Liver (tissue), 7 donors: ENCODE measurements at regions not wholly inside any gene's neighbourhood (a gene's known extent, or its start where the extent isn't known, plus 50 kb on each side); places are given as distances from the start of the nearest gene placed in this dataset.

Experiments
- DNase-seq: peaks from one replicate; pipeline ENCODE4 v3.0.0-alpha.2; 2017; ENCODE audit warnings: low spot score
- H3K27ac ChIP-seq, 2 donors: one replicate each; pipeline ENCODE4 v1.7.0; 2013; ENCODE audit warnings: inconsistent platforms in 2 of 2, low read length in 2 of 2, control low read depth in 1 of 2, low read depth in 1 of 2, mild to moderate bottlenecking in 1 of 2
- H3K27me3 ChIP-seq, 4 donors: one replicate each; pipeline versions ENCODE4 v1.6.1 to v1.7.0; 2013; ENCODE audit warnings: low read length in 3 of 4, inconsistent platforms in 1 of 4, mild to moderate bottlenecking in 1 of 4, moderate library complexity in 1 of 4; ENCODE audit not compliant: control insufficient read depth in 4 of 4, insufficient read depth in 4 of 4
- H3K36me3 ChIP-seq, 4 donors: one replicate each; pipeline versions ENCODE4 v1.6.1 to v1.7.0; 2013; ENCODE audit warnings: low read length in 3 of 4, mild to moderate bottlenecking in 3 of 4, low read depth in 1 of 4, moderate library complexity in 1 of 4; ENCODE audit not compliant: control insufficient read depth in 4 of 4, insufficient read depth in 3 of 4
- H3K4me1 ChIP-seq, 4 donors: one replicate each; pipeline versions ENCODE4 v1.6.1 to v1.7.0; 2013; ENCODE audit warnings: low read length in 3 of 4, mild to moderate bottlenecking in 3 of 4, moderate library complexity in 1 of 4; ENCODE audit not compliant: control insufficient read depth in 4 of 4, insufficient read depth in 4 of 4
- H3K4me3 ChIP-seq, 3 donors: one replicate each; pipeline versions ENCODE4 v1.6.1 to v1.7.0; 2013; ENCODE audit warnings: low read length in 3 of 3, control low read depth in 1 of 3, low read depth in 1 of 3, mild to moderate bottlenecking in 1 of 3
- H3K9ac ChIP-seq, 2 donors: one replicate each; pipeline ENCODE4 v1.7.0; 2013; ENCODE audit warnings: low read length in 2 of 2, mild to moderate bottlenecking in 2 of 2, moderate library complexity in 2 of 2, control low read depth in 1 of 2, low read depth in 1 of 2
- H3K9me3 ChIP-seq, 4 donors: one replicate each; pipeline versions ENCODE4 v1.6.1 to v1.7.0; 2013; ENCODE audit warnings: low read length in 3 of 4; ENCODE audit not compliant: control insufficient read depth in 4 of 4
- ATF3 ChIP-seq: IDR thresholded peaks from 2 replicates; pipeline ENCODE4 v1.6.1; 2016; ENCODE audit warnings: antibody characterized with exemption
- CTCF ChIP-seq: fragments of 150-350 bp; IDR thresholded peaks from 2 replicates; pipeline ENCODE4 v1.5.1; 2017; ENCODE audit warnings: improper control_type of control experiment, low read depth, low read length; ENCODE audit not compliant: missing input control
- EGR1 ChIP-seq, 2 donors: IDR thresholded peaks; 2 replicates each; pipeline ENCODE4 v1.6.1; 2016 to 2018; ENCODE audit warnings: antibody characterized with exemption in 2 of 2, low read depth in 2 of 2
- FOXA1 ChIP-seq: IDR thresholded peaks from 2 replicates; pipeline ENCODE4 v1.6.1; 2016; ENCODE audit warnings: antibody characterized with exemption
- FOXA2 ChIP-seq: IDR thresholded peaks from 2 replicates; pipeline ENCODE4 v1.6.1; 2016; ENCODE audit warnings: antibody characterized with exemption
- GABPA ChIP-seq, 2 donors: IDR thresholded peaks in 1 of 2; conservative IDR thresholded peaks in 1 of 2; 2 replicates each; pipeline ENCODE4 v1.6.1; 2016; ENCODE audit warnings: antibody characterized with exemption in 2 of 2, mild to moderate bottlenecking in 1 of 2, moderate library complexity in 1 of 2
- HNF4A ChIP-seq, 2 donors: conservative IDR thresholded peaks; 2 replicates each; pipeline ENCODE4 v1.6.1; 2016; ENCODE audit warnings: antibody characterized with exemption in 2 of 2, mild to moderate bottlenecking in 2 of 2
- HNF4G ChIP-seq: IDR thresholded peaks from 2 replicates; pipeline ENCODE4 v1.6.1; 2016; ENCODE audit warnings: antibody characterized with exemption
- JUND ChIP-seq, 2 donors: IDR thresholded peaks; 2 replicates each; pipeline ENCODE4 v1.6.1; 2016; ENCODE audit warnings: antibody characterized with exemption in 2 of 2
- NR2F2 ChIP-seq: IDR thresholded peaks from 2 replicates; pipeline ENCODE4 v1.6.1; 2016; ENCODE audit warnings: antibody characterized with exemption
- RAD21 ChIP-seq, 2 donors: IDR thresholded peaks; 2 replicates each; pipeline ENCODE4 v1.6.1; 2016; ENCODE audit warnings: antibody characterized with exemption in 2 of 2, mild to moderate bottlenecking in 2 of 2
- REST ChIP-seq: IDR thresholded peaks from 2 replicates; pipeline ENCODE4 v1.6.1; 2016; ENCODE audit warnings: antibody characterized with exemption, mild to moderate bottlenecking
- RXRA ChIP-seq, 2 donors: IDR thresholded peaks; 2 replicates each; pipeline ENCODE4 v1.6.1; 2017 to 2018; ENCODE audit warnings: antibody characterized with exemption in 2 of 2, mild to moderate bottlenecking in 1 of 2
- SP1 ChIP-seq: IDR thresholded peaks from 2 replicates; pipeline ENCODE4 v1.6.1; 2018; ENCODE audit warnings: antibody characterized with exemption, mild to moderate bottlenecking
- TAF1 ChIP-seq: conservative IDR thresholded peaks from 2 replicates; pipeline ENCODE4 v1.6.1; 2016; ENCODE audit warnings: antibody characterized with exemption, mild to moderate bottlenecking
- YY1 ChIP-seq: IDR thresholded peaks from 2 replicates; pipeline ENCODE4 v1.6.1; 2016; ENCODE audit warnings: antibody characterized with exemption, mild to moderate bottlenecking
- ZBTB33 ChIP-seq: IDR thresholded peaks from 2 replicates; pipeline ENCODE4 v1.6.1; 2016; ENCODE audit warnings: antibody characterized with exemption
- donor health status: healthy.
- donor health status: healthy.
- donor health status: healthy.
- donor health status: healthy.

GRCh38 chrX:99522450-99522849, 887.6 kb downstream of the PCDH19 start:
- Histone ChIP-seq H3K27ac (no peak overlapping the region), H3K9ac (no peak overlapping the region), H3K4me1 (no peaks in the 10 kb centered on the region), H3K9me3 (no peaks in the 10 kb centered on the region), H3K27me3 (peaks cover 0 to 3% (median 0%) of the 10 kb centered on the region in 4 donors), H3K36me3 (no peaks in the 10 kb centered on the region), H3K4me3 (no peak overlapping the region)
- TF ChIP-seq NR2F2 = no peak
- TF ChIP-seq SP1 = no peak
- no peak for TF ChIP-seq HNF4G
- TF ChIP-seq CTCF = no peak
- no peak for TF ChIP-seq ZBTB33
- TF ChIP-seq HNF4A (conservative IDR thresholded peaks at IDR 0.05) = no peak
- no peak for TF ChIP-seq GABPA (IDR thresholded peaks at IDR 0.05 in 1 of 2, conservative IDR thresholded peaks at IDR 0.05 in 1 of 2)
- TF ChIP-seq FOXA2 = no peak
- TF ChIP-seq YY1 = no peak
- TF ChIP-seq RXRA (IDR thresholded peaks at IDR 0.05) = no peak
- TF ChIP-seq TAF1 = no peak
- no peak for TF ChIP-seq JUND (IDR thresholded peaks at IDR 0.05)
- no peak for TF ChIP-seq REST
- TF ChIP-seq FOXA1 = no peak
- no peak for TF ChIP-seq ATF3
- TF ChIP-seq RAD21 (IDR thresholded peaks at IDR 0.05) = no peak
- DNase-seq = no peak

- Histone ChIP-seq H3K4me3 (no peak overlapping the region), H3K9ac (no peak overlapping the region), H3K9me3 (no peaks in the 10 kb centered on the region), H3K36me3 (no peaks in the 10 kb centered on the region), H3K27me3 (no peaks in the 10 kb centered on the region), H3K4me1 (no peaks in the 10 kb centered on the region), H3K27ac (no peak overlapping the region)
- DNase-seq = no peak
- no peak for TF ChIP-seq JUND (IDR thresholded peaks at IDR 0.05)
- no peak for TF ChIP-seq RAD21 (IDR thresholded peaks at IDR 0.05)
- no peak for TF ChIP-seq HNF4G
- no peak for TF ChIP-seq EGR1 (IDR thresholded peaks at IDR 0.05; ENCODE audit: low read depth in 2 of 2)
Measured at GRCh38 chrX:99507768-99508167, 902.3 kb downstream of the PCDH19 start.
